Stimulated activated CD4-positive, alpha-beta T cell treated with anti-CD3 and anti-CD28 coated beads, Interleukin-1b, Interleukin-23, amount 100 ng/mL, for 1 hour (primary cell): ENCODE measurements at regions not wholly inside any gene's neighbourhood (a gene's known extent, or its start where the extent isn't known, plus 50 kb on each side); places are given as distances from the start of the nearest gene placed in this dataset.

ENCODE experiments used
- DNase-seq, 2 donors: peaks; one replicate each; pipeline ENCODE4 v3.0.0-alpha.2; 2020; ENCODE audit warnings: low read depth in 2 of 2

GRCh38 chr14:87732562-87732961 is 260.4 kb downstream of the GALC start:
- DNase-seq = no peak

- DNase-seq = no peak
Observed at GRCh38 chr14:87725318-87725717, 267.7 kb downstream of the GALC start.

GRCh38 chr14:87712396-87713090 is 280.4 kb downstream of the GALC start:
- DNase-seq = no peak

GRCh38 chr14:87705439-87705896 is 287.5 kb downstream of the GALC start:
- no peak for DNase-seq

- no peak for DNase-seq
Observed at GRCh38 chr14:87698481-87698880, 294.5 kb downstream of the GALC start.

GRCh38 chr14:87696485-87696884 is 296.5 kb downstream of the GALC start:
- no peak for DNase-seq

- DNase-seq = no peak
Observed at GRCh38 chr14:87691042-87691881, 301.7 kb downstream of the GALC start.

GRCh38 chr14:87690076-87690613 is 302.8 kb downstream of the GALC start:
- DNase-seq = no peak

- DNase-seq = no peak
Observed at GRCh38 chr14:87688524-87688923, 304.5 kb downstream of the GALC start.

GRCh38 chr14:87687420-87687819 is 305.6 kb downstream of the GALC start:
- no peak for DNase-seq

- DNase-seq = no peak
Observed at GRCh38 chr14:87686746-87687145, 306.2 kb downstream of the GALC start.

- DNase-seq = no peak
Observed at GRCh38 chr14:87679866-87680265, 313.1 kb downstream of the GALC start.

GRCh38 chr14:87678624-87679023 is 314.4 kb downstream of the GALC start:
- DNase-seq = no peak

GRCh38 chr14:87676814-87677437 is 316.1 kb downstream of the GALC start:
- no peak for DNase-seq

GRCh38 chr14:87667659-87668058 is 325.3 kb downstream of the GALC start:
- DNase-seq = no peak

- no peak for DNase-seq
Observed at GRCh38 chr14:87656315-87656714, 336.7 kb downstream of the GALC start.

GRCh38 chr14:87652278-87652677 is 340.7 kb downstream of the GALC start:
- DNase-seq = no peak

- no peak for DNase-seq
Observed at GRCh38 chr14:87644689-87645088, 348.3 kb downstream of the GALC start.

- DNase-seq = no peak
Observed at GRCh38 chr14:87643005-87643404, 350.0 kb downstream of the GALC start.

- DNase-seq = no peak
Observed at GRCh38 chr14:87640553-87640952, 352.4 kb downstream of the GALC start.

- DNase-seq = no peak
Observed at GRCh38 chr14:87638196-87638595, 354.8 kb downstream of the GALC start.

- no peak for DNase-seq
Observed at GRCh38 chr14:87635442-87635841, 357.5 kb downstream of the GALC start.
